HepG2 (cell line): ENCODE measurements at regions not wholly inside any gene's neighbourhood (a gene's known extent, or its start where the extent isn't known, plus 50 kb on each side); places are given as distances from the start of the nearest gene placed in this dataset.

Source experiments
- ATAC-seq: fragments of 200-7000 bp; cut with Tn5 transposase; 3 replicates; pipeline ENCODE4 v1.9.1; 2020; ENCODE audit warnings: mild to moderate bottlenecking, moderate library complexity
- BruUV-seq: library from RNA; stranded (reverse); fragments of 400-500 nt; replicated peaks from 2 replicates; lab custom pipeline; 2021; lab: Mats Ljungman, UMichigan
- CTCF ChIA-PET: fragments of 300-600 bp; formaldehyde crosslinking; extraction: SDS; loops from one replicate; lab custom pipeline; 2021; ENCODE audit warnings: low total read pairs, inconsistent platforms, low intra/inter-chr PET ratio; lab: Yijun Ruan, JAX
- POLR2A ChIA-PET: fragments of 350-600 bp; sonication (Branson Sonifier 250); formaldehyde crosslinking; loops from one replicate; lab custom pipeline; 2020; ENCODE audit warnings: antibody characterized with exemption, inconsistent platforms; lab: Yijun Ruan, JAX
- DNase-seq: peaks from one replicate; pipeline ENCODE4 v3.0.0-alpha.2; 2015; ENCODE audit warnings: low spot score
- FAIRE-seq: peaks from 3 replicates; lab custom pipeline; 2011; peaks lifted over from hg19 to GRCh38; lab: Jason Lieb, UNC
- H2AFZ ChIP-seq: one replicate; pipeline ENCODE4 v1.6.1; 2011; ENCODE audit warnings: low read length, inconsistent platforms
- H3K27ac ChIP-seq: fragments of 300-600 bp; 3 replicates; pipeline ENCODE4 v1.8.0; 2011; ENCODE audit warnings: mixed run types, mild to moderate bottlenecking, mixed read lengths, low read length, inconsistent platforms; ENCODE audit not compliant: insufficient read depth; ENCODE audit errors: extremely low read length
- H3K27me3 ChIP-seq, 2 experiments: fragments of 200-600 bp in 1 of 2; 2 replicates in 1 of 2; 3 replicates in 1 of 2; pipeline versions ENCODE4 v1.6.0 to v1.8.0; 2011; ENCODE audit warnings: low read length in 2 of 2, mild to moderate bottlenecking in 2 of 2, moderate library complexity in 2 of 2, inconsistent platforms in 1 of 2; ENCODE audit not compliant: insufficient read depth in 2 of 2, control insufficient read depth in 1 of 2
- H3K36me3 ChIP-seq, 2 experiments: fragments of 200-600 bp in 1 of 2; replicated peaks in 1 of 2; 2 replicates in 1 of 2; 3 replicates in 1 of 2; pipeline versions ENCODE4 v1.5.1 to v1.8.0; 2011; ENCODE audit warnings: low read length in 2 of 2, inconsistent platforms in 1 of 2; ENCODE audit not compliant: insufficient read depth in 2 of 2, control insufficient read depth in 1 of 2
- H3K4me1 ChIP-seq: 2 replicates; pipeline ENCODE4 v1.5.1; 2012; ENCODE audit warnings: low read length, inconsistent platforms; ENCODE audit not compliant: insufficient read depth
- H3K4me2 ChIP-seq: 2 replicates; pipeline ENCODE4 v1.6.0; 2011; ENCODE audit warnings: low read depth, low read length, inconsistent platforms
- H3K4me3 ChIP-seq, 3 experiments: fragments of 200-600 bp in 1 of 3; sonication (generic), shearing (Covaris generic) in 1 of 3; replicated peaks in 1 of 3; 2 replicates each; pipeline ENCODE4 v1.5.1; 2011 to 2016; ENCODE audit warnings: low read length in 3 of 3, inconsistent platforms in 2 of 3, low read depth in 2 of 3, mild to moderate bottlenecking in 2 of 3, control low read depth in 1 of 3, mixed read lengths in 1 of 3; ENCODE audit not compliant: insufficient read depth in 1 of 3
- H3K79me2 ChIP-seq: one replicate; pipeline ENCODE4 v1.6.1; 2011; ENCODE audit warnings: low read length, inconsistent platforms; ENCODE audit not compliant: insufficient read depth
- H3K9ac ChIP-seq: 2 replicates; pipeline ENCODE4 v1.6.0; 2011; ENCODE audit warnings: mild to moderate bottlenecking, low read depth, low read length, inconsistent platforms; ENCODE audit not compliant: insufficient read depth
- H3K9me3 ChIP-seq: 2 replicates; pipeline ENCODE4 v1.5.1; 2012; ENCODE audit warnings: mild to moderate bottlenecking, low read length
- H4K20me1 ChIP-seq: 2 replicates; pipeline ENCODE4 v1.6.0; 2011; ENCODE audit warnings: inconsistent platforms, mild to moderate bottlenecking, low read length, moderate library complexity; ENCODE audit not compliant: insufficient read depth
- BORCS8-MEF2B ChIP-seq: sonication (generic); formaldehyde crosslinking; IDR thresholded peaks from 2 replicates; pipeline ENCODE4 v1.8.0; 2022; ENCODE audit warnings: mild to moderate bottlenecking, missing genetic modification reagents
- NR2C2 ChIP-seq: sonication (generic); formaldehyde crosslinking; IDR thresholded peaks from 2 replicates; pipeline ENCODE4 v1.4.0; 2020; ENCODE audit warnings: missing genetic modification reagents, mild to moderate bottlenecking, moderate library complexity, borderline replicate concordance
- SNAI1 ChIP-seq: sonication (generic); formaldehyde crosslinking; IDR thresholded peaks from 2 replicates; pipeline ENCODE4 v1.5.0; 2020; ENCODE audit warnings: mild to moderate bottlenecking, missing genetic modification reagents, borderline replicate concordance
- ZBTB8A ChIP-seq: sonication (generic); formaldehyde crosslinking; IDR thresholded peaks from 2 replicates; pipeline ENCODE4 v1.4.0; 2020; ENCODE audit warnings: mild to moderate bottlenecking, low read depth, missing genetic modification reagents, borderline replicate concordance
- ZNF605 ChIP-seq: sonication (generic); formaldehyde crosslinking; IDR thresholded peaks from 2 replicates; pipeline ENCODE4 v1.8.0; 2022; ENCODE audit warnings: mild to moderate bottlenecking, missing genetic modification reagents
- WGBS: methylation state at CpG from one replicate; pipeline ENCODE4 v1.1.6; 2017; ENCODE audit warnings: low lambda C conversion rate; 5-methylcytosine and 5-hydroxymethylcytosine counted together
- in situ Hi-C: cut with HindIII; loops from 2 replicates; pipeline ENCODE4 v1.10.0; 2017; ENCODE audit warnings: low pct_unique_long_range_greater_than_20kb; ENCODE audit not compliant: extremely low pct_ligation_motif_present
- intact Hi-C: fragments of 100-400 bp; cut with micrococcal nuclease; formaldehyde crosslinking; loops from one replicate; pipeline ENCODE4 v1.10.0; 2022; ENCODE audit not compliant: unreplicated experiment
- TF ChIP-seq, protein P1 (sequence below): IDR thresholded peaks from 2 replicates; pipeline ENCODE4 v1.6.1; 2016; ENCODE audit warnings: low read depth
- TF ChIP-seq, protein P2 (sequence below): sonication (generic); formaldehyde crosslinking; IDR thresholded peaks from 2 replicates; pipeline ENCODE4 v1.4.0; 2020; ENCODE audit warnings: missing genetic modification reagents

DNA sequence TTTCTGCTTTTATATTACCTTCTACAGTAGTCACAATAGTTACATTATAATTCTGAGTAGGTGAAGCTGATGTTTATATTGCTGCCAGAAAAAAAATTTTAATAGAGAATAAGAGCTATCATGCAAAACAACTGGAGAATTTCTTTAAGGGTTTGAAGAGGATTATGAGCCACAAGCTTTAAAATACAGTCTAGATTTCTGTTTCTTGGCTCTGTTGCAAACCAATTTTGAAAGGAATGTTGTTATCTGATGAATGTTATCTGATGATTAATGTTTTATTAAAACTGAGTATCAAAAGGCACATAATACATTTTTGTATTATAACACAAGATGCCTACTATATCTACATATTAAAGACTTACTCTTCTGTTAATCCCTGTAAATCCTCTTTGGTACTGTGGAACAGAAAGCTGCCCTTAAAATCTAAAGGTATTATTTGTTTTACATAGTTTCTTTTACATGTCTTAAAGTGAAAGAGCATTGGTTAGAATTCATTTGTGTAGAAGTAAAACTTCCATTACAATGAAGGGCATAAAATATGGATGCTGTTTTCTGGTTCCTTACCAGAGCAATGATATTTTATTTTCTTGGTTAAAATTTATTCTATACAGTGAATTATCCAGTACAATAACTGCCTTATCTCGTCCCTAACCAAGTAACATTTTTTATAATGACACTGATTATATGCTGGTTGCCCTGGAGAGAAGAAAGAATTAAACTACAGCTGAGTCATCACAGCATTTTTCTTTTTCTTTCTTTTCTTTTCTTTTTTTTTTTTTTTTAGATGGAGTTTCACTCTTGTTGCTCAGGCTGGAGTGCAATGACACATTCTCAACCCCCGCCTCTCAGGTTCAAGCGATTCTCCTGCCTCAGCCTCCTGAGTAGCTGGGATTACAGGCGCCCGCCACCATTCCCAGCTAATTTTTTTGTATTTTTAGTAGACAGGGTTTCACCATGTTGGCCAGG lies 205.7 kb downstream of the TANC2 start:
- TF ChIP-seq, protein P1, sequence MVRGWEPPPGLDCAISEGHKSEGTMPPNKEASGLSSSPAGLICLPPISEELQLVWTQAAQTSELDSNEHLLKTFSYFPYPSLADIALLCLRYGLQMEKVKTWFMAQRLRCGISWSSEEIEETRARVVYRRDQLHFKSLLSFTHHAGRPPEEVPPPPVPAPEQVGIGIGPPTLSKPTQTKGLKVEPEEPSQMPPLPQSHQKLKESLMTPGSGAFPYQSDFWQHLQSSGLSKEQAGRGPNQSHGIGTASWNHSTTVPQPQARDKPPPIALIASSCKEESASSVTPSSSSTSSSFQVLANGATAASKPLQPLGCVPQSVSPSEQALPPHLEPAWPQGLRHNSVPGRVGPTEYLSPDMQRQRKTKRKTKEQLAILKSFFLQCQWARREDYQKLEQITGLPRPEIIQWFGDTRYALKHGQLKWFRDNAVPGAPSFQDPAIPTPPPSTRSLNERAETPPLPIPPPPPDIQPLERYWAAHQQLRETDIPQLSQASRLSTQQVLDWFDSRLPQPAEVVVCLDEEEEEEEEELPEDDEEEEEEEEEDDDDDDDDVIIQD (CRISPR knock-in tag): no peak
- TF ChIP-seq, protein P2, sequence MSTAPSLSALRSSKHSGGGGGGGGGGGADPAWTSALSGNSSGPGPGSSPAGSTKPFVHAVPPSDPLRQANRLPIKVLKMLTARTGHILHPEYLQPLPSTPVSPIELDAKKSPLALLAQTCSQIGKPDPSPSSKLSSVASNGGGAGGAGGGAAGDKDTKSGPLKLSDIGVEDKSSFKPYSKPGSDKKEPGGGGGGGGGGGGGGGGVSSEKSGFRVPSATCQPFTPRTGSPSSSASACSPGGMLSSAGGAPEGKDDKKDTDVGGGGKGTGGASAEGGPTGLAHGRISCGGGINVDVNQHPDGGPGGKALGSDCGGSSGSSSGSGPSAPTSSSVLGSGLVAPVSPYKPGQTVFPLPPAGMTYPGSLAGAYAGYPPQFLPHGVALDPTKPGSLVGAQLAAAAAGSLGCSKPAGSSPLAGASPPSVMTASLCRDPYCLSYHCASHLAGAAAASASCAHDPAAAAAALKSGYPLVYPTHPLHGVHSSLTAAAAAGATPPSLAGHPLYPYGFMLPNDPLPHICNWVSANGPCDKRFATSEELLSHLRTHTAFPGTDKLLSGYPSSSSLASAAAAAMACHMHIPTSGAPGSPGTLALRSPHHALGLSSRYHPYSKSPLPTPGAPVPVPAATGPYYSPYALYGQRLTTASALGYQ (CRISPR knock-in tag): no peak
- TF ChIP-seq NR2C2 (no peak), BORCS8-MEF2B (no peak), ZBTB8A (CRISPR knock-in tag) (no peak), ZNF605 (CRISPR knock-in tag) (no peak), SNAI1 (no peak)
- Histone ChIP-seq H3K27ac (no peak overlapping the region), H2AFZ (no peak overlapping the region), H3K27me3 (no peaks in the 10 kb centered on the region), H3K9me3 (no peaks in the 10 kb centered on the region), H3K4me2 (no peak overlapping the region), H3K9ac (no peak overlapping the region), H3K36me3 (no peaks in the 10 kb centered on the region), H3K79me2 (no peaks in the 10 kb centered on the region), H3K4me1 (no peaks in the 10 kb centered on the region), H3K4me3 (no peak overlapping the region), H4K20me1 (no peaks in the 10 kb centered on the region)
- intact Hi-C loops (no loop called here), in situ Hi-C loops (no loop called here)
- DNase-seq (no peak), FAIRE-seq (no peak), ATAC-seq (no peak)
- POLR2A ChIA-PET: no interaction called here
- 46% methylated on average over 5 of the region's 5 CpGs for WGBS
- BruUV-seq: no TSS peak
- CTCF ChIA-PET: no interaction called here
